Calu3 (cell line): ENCODE measurements at regions not wholly inside any gene's neighbourhood (a gene's known extent, or its start where the extent isn't known, plus 50 kb on each side); places are given as distances from the start of the nearest gene placed in this dataset.
"Not testable (repeated sequence)": the region's sequence is repeated elsewhere in the genome, so short reads cannot be mapped to it uniquely, and the experiment has no call there.

ENCODE experiments used
- BruUV-seq: library from RNA; stranded (reverse); fragments of 400-500 nt; replicated peaks from 2 replicates; lab custom pipeline; 2021; lab: Mats Ljungman, UMichigan
- CTCF ChIA-PET: fragments of 300-600 bp; sonication (Branson Sonifier 250); formaldehyde crosslinking; loops from one replicate; lab custom pipeline; 2022; ENCODE audit warnings: antibody characterized with exemption; lab: Charles Lee
- DNase-seq: peaks from one replicate; pipeline ENCODE4 v3.0.0; 2022
- H3K27ac Mint-ChIP-seq: one replicate; pipeline ENCODE4 v1.8.0; 2022; ENCODE audit warnings: mixed read lengths; ENCODE audit not compliant: unreplicated experiment
- H3K27me3 Mint-ChIP-seq: one replicate; pipeline ENCODE4 v1.8.0; 2022; ENCODE audit warnings: mixed read lengths; ENCODE audit not compliant: unreplicated experiment
- H3K36me3 Mint-ChIP-seq: one replicate; pipeline ENCODE4 v1.8.0; 2022; ENCODE audit warnings: mild to moderate bottlenecking, moderate library complexity, mixed read lengths; ENCODE audit not compliant: insufficient read depth, unreplicated experiment
- H3K4me1 Mint-ChIP-seq: one replicate; pipeline ENCODE4 v1.8.0; 2022; ENCODE audit warnings: mild to moderate bottlenecking, low read depth, mixed read lengths; ENCODE audit not compliant: unreplicated experiment
- H3K4me3 Mint-ChIP-seq: one replicate; pipeline ENCODE4 v1.8.0; 2022; ENCODE audit warnings: mild to moderate bottlenecking, low read depth, moderate library complexity, mixed read lengths; ENCODE audit not compliant: unreplicated experiment
- H3K9me3 Mint-ChIP-seq: one replicate; pipeline ENCODE4 v1.8.0; 2022; ENCODE audit warnings: low read depth, mixed read lengths; ENCODE audit not compliant: unreplicated experiment
- intact Hi-C: fragments of 100-400 bp; cut with micrococcal nuclease; formaldehyde crosslinking; loops from one replicate; pipeline ENCODE4 v1.10.0; 2022; ENCODE audit not compliant: unreplicated experiment
- TF ChIP-seq, protein P1 (sequence below): fragments of 200-600 bp; IDR thresholded peaks from one replicate; pipeline ENCODE4 v1.8.0; 2022; ENCODE audit warnings: antibody characterized with exemption; ENCODE audit not compliant: unreplicated experiment

DNA sequence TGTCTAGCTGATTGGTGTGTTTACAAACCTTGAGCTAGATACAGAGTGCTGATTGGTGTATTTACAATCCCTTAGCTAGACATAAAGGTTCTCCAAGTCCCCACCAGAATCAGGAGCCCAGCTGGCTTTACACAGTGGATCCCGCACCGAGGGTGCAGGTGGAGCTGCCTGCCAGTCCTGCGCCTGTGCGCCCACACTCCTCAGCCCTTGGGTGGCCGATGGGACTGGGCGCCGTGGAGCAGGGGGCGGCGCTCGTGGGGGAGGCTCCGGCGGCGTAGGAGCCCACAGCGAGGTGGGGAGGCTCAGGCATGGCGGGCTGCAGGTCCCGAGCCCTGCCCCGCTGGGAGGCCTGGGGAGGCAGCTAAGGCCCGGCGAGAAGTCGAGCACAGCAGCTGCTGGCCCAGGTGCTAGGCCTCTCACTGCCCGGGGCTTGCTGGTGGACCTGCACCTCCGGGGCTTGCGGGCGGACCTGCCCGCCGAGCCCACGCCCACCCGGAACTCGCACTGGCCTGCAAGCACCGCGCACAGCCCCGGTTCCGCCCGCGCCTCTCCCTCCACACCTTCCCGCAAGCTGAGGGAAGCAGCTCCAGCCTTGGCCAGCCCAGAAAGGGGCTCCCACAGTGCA is 51.0 kb upstream of the CDYL start:
- H3K27me3 Mint-ChIP-seq, H3K9me3 Mint-ChIP-seq, H3K27ac Mint-ChIP-seq, BruUV-seq, H3K36me3 Mint-ChIP-seq, DNase-seq, intact Hi-C loops, H3K4me3 Mint-ChIP-seq, H3K4me1 Mint-ChIP-seq, CTCF ChIA-PET: not testable (repeated sequence)

DNA sequence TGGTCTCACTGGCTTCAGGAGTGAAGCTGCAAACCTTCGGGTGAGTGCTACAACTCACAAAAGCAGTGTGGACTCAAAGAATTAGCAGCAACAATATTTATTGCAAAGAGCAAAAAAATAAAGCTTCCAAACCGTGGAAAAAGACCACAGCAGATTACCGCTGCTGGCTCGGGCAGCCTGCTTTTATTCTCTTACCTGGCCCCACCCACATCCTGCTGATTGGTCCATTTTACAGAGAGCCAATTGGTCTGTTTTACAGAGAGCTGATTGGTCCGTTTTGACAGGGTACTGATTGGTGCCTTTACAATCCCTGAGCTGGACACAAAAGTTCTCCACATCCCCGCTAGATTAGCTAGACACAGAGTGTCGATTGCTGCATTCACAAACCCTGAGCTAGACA is 51.5 kb upstream of the CDYL start:
- H3K4me3 Mint-ChIP-seq, H3K36me3 Mint-ChIP-seq, H3K27ac Mint-ChIP-seq, DNase-seq, H3K9me3 Mint-ChIP-seq, CTCF ChIA-PET, H3K27me3 Mint-ChIP-seq, BruUV-seq, intact Hi-C loops, H3K4me1 Mint-ChIP-seq: not testable (repeated sequence)

DNA sequence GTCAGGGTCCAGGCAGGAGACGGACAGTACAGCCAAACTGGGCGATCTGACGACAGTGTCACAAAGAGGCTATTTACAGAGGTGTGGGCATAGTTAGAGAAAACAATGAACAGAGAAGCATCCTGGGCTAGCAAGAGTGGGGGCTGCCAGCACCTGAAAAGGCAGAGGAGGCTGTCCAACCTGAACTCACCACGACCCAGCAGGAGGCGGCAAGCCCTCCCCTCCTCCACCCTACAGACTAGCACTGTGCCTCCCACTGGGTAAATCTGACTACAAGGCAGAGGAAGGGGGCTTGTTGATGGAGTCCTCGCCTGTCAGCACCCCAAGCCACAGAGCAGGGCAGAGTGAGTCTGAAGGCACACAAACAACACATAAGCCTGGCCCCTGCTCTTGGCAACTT is 52.8 kb upstream of the CDYL start:
- TF ChIP-seq, protein P1, sequence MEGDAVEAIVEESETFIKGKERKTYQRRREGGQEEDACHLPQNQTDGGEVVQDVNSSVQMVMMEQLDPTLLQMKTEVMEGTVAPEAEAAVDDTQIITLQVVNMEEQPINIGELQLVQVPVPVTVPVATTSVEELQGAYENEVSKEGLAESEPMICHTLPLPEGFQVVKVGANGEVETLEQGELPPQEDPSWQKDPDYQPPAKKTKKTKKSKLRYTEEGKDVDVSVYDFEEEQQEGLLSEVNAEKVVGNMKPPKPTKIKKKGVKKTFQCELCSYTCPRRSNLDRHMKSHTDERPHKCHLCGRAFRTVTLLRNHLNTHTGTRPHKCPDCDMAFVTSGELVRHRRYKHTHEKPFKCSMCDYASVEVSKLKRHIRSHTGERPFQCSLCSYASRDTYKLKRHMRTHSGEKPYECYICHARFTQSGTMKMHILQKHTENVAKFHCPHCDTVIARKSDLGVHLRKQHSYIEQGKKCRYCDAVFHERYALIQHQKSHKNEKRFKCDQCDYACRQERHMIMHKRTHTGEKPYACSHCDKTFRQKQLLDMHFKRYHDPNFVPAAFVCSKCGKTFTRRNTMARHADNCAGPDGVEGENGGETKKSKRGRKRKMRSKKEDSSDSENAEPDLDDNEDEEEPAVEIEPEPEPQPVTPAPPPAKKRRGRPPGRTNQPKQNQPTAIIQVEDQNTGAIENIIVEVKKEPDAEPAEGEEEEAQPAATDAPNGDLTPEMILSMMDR, result no peak
- intact Hi-C loops, result no loop called here
- Mint-ChIP-seq H3K27ac (no peak overlapping the region), H3K4me1 (no peaks in the 10 kb centered on the region), H3K4me3 (no peak overlapping the region), H3K36me3 (no peaks in the 10 kb centered on the region), H3K27me3 (no peaks in the 10 kb centered on the region), H3K9me3 (no peaks in the 10 kb centered on the region)
- BruUV-seq, result no TSS peak
- no peak for DNase-seq
- CTCF ChIA-PET, result no interaction called here

DNA sequence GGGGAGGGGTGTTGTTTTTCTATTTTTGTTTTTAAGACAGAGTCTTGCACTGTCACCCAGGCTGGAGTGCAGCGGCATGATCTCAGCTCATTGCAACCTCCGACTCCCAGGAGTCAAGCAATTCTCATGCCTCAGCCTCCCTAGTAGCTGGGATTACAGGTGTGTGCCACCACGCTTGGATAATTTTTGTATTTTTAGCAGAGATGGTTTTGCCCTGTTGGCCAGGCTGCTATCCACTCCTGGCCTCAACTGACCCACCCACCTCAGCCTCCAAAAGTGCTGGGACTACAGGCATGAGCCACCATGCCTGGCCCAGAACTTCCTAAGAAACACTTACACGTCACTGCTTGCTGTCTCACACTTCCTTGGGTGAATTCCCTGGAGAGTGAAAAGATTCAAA is 54.8 kb upstream of the CDYL start:
- DNase-seq, H3K4me3 Mint-ChIP-seq, H3K27me3 Mint-ChIP-seq, BruUV-seq, H3K4me1 Mint-ChIP-seq, H3K27ac Mint-ChIP-seq, CTCF ChIA-PET, H3K9me3 Mint-ChIP-seq, H3K36me3 Mint-ChIP-seq, intact Hi-C loops: not testable (repeated sequence)

DNA sequence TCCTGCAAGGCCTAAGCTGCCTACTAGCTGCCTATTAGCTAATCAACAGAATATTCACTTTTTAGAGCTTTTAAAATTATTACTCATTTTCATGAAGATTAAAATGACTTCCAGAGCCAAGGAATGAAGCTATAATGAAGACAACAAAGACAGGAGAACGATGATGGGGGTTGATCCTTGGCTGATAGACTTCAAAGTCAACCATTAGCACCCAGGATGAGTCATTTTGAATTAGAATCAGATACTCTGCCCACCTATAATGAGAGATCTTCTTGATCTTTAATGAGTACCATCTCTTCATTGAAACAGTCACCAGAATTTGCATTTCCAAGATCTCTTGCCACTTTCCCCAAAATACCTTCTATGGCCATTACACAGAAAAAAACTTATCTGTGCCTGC is 56.7 kb upstream of the CDYL start:
- no peak overlapping the region for H3K4me3 Mint-ChIP-seq
- H3K27ac Mint-ChIP-seq, result no peak overlapping the region
- intact Hi-C loops, result no loop called here
- no peaks in the 10 kb centered on the region for H3K4me1 Mint-ChIP-seq
- H3K9me3 Mint-ChIP-seq, result no peaks in the 10 kb centered on the region
- TF ChIP-seq, protein P1, result no peak
- no peaks in the 10 kb centered on the region for H3K36me3 Mint-ChIP-seq
- H3K27me3 Mint-ChIP-seq, result no peaks in the 10 kb centered on the region
- no TSS peak for BruUV-seq
- CTCF ChIA-PET, result interaction anchor here (0.7 kb wide), 1 partner anchor 1069 kb away, joined by 3 read pairs; no protein-coding TSS in a partner anchor
- DNase-seq, result no peak

DNA sequence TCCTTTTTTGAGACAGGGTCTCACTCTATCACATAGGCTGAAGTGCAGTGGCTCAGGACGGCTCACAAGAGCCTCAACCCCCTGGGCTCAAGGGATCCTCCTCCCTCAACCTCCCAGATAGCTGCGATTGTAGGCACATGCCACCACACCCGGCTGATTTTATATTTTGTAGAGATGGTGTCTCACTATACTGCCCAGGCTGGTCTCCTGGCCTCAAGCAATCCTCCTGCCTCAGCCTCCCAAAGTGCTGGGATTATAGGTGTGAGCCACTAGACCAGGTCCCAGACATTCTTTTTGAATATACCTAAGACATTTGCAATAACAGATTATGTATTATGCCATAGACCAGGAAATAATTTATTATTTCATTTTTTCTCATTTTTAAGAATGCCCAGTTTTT is 58.3 kb upstream of the CDYL start:
- no peak for DNase-seq
- Mint-ChIP-seq H3K27ac (no peak overlapping the region), H3K27me3 (no peaks in the 10 kb centered on the region), H3K36me3 (no peaks in the 10 kb centered on the region), H3K4me3 (no peak overlapping the region), H3K9me3 (no peaks in the 10 kb centered on the region), H3K4me1 (no peaks in the 10 kb centered on the region)
- intact Hi-C loops, result no loop called here
- CTCF ChIA-PET, result no interaction called here
- BruUV-seq, result no TSS peak
- TF ChIP-seq, protein P1, result no peak
